ENCODE measurements at regions not wholly inside any gene's neighbourhood (a gene's known extent, or its start where the extent isn't known, plus 50 kb on each side); places are given as distances from the start of the nearest gene placed in this dataset.
"Not testable (repeated sequence)": the region's sequence is repeated elsewhere in the genome, so short reads cannot be mapped to it uniquely, and the experiment has no call there.

GRCh38 chr9:129301941-129302340 lies 123.9 kb upstream of the IER5L start:
- no peaks in the 10 kb centered on the region for H4K20me1 ChIP-seq (ENCODE audit: insufficient read depth)
- H3K4me2 ChIP-seq = no peak overlapping the region
- no peaks in the 10 kb centered on the region for H3K4me1 ChIP-seq (ENCODE audit: low read depth, poor library complexity, severe bottlenecking)
- no peak overlapping the region for H3K9ac ChIP-seq
- H3K4me3 ChIP-seq (IDR thresholded peaks at IDR 0.05; ENCODE audit: insufficient read depth, low read depth, low read length) = no peak overlapping the region
- H3K27me3 ChIP-seq (ENCODE audit: insufficient read depth, low read depth) = no peaks in the 10 kb centered on the region
- no peaks in the 10 kb centered on the region for H3K79me2 ChIP-seq (ENCODE audit: insufficient read depth, low read depth)
- H2AFZ ChIP-seq (ENCODE audit: low read depth) = no peak overlapping the region
- TF ChIP-seq CTCF (conservative IDR thresholded peaks at IDR 0.05; ENCODE audit: low read depth, low read length) = no peak
- no peaks in the 10 kb centered on the region for H3K36me3 ChIP-seq (ENCODE audit: insufficient read depth)
- no peak overlapping the region for H3K27ac ChIP-seq

- H3K9ac ChIP-seq; H2AFZ ChIP-seq (ENCODE audit: low read depth); H3K4me3 ChIP-seq (IDR thresholded peaks at IDR 0.05; ENCODE audit: insufficient read depth, low read depth, low read length); H3K4me1 ChIP-seq (ENCODE audit: low read depth, poor library complexity, severe bottlenecking); H3K4me2 ChIP-seq; H3K27me3 ChIP-seq (ENCODE audit: insufficient read depth, low read depth); H3K79me2 ChIP-seq (ENCODE audit: insufficient read depth, low read depth); H3K27ac ChIP-seq; H3K36me3 ChIP-seq (ENCODE audit: insufficient read depth); H4K20me1 ChIP-seq (ENCODE audit: insufficient read depth): not testable (repeated sequence)
Measured at GRCh38 chr9:129296195-129296594, 118.1 kb upstream of the IER5L start.

- H4K20me1 ChIP-seq (ENCODE audit: insufficient read depth) = no peaks in the 10 kb centered on the region
- no peak for TF ChIP-seq CTCF (conservative IDR thresholded peaks at IDR 0.05; ENCODE audit: low read depth, low read length)
- no peaks in the 10 kb centered on the region for H3K79me2 ChIP-seq (ENCODE audit: insufficient read depth, low read depth)
- H2AFZ ChIP-seq (ENCODE audit: low read depth) = no peak overlapping the region
- H3K36me3 ChIP-seq (ENCODE audit: insufficient read depth) = no peaks in the 10 kb centered on the region
- no peaks in the 10 kb centered on the region for H3K4me1 ChIP-seq (ENCODE audit: low read depth, poor library complexity, severe bottlenecking)
- no peaks in the 10 kb centered on the region for H3K27me3 ChIP-seq (ENCODE audit: insufficient read depth, low read depth)
- H3K9ac ChIP-seq = no peak overlapping the region
- H3K4me3 ChIP-seq (IDR thresholded peaks at IDR 0.05; ENCODE audit: insufficient read depth, low read depth, low read length) = no peak overlapping the region
- no peak overlapping the region for H3K27ac ChIP-seq
- no peak overlapping the region for H3K4me2 ChIP-seq
Measured at GRCh38 chr9:129291041-129291501, 113.0 kb upstream of the IER5L start.

DNA sequence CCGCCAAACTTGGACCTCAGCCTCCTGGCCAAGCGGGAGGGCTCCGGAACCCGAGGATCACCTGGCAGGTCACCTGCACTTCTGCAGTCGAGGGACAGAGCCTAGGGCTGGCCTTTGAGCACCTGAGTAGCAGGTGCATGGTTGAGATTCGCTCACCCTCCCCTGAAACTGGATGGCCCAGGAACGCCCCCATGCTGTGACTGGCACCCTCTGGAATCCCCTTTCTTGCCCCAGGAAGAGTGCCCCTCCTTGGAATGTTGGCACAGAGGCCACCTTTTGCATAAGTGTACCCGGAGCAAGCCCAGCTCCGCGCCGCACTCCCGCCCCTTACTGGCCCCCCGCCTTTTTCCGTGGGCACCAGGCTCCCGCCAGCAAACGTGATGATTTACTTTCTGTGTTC lies 112.5 kb upstream of the IER5L start:
- Histone ChIP-seq H3K79me2 (ENCODE audit: insufficient read depth, low read depth) (no peaks in the 10 kb centered on the region), H4K20me1 (ENCODE audit: insufficient read depth) (no peaks in the 10 kb centered on the region), H3K4me2 (no peak overlapping the region), H3K27me3 (ENCODE audit: insufficient read depth, low read depth) (no peaks in the 10 kb centered on the region), H2AFZ (ENCODE audit: low read depth) (no peak overlapping the region), H3K4me3 (IDR thresholded peaks at IDR 0.05; ENCODE audit: insufficient read depth, low read depth, low read length) (no peak overlapping the region), H3K27ac (no peak overlapping the region), H3K4me1 (ENCODE audit: low read depth, poor library complexity, severe bottlenecking) (no peaks in the 10 kb centered on the region), H3K9ac (no peak overlapping the region), H3K36me3 (ENCODE audit: insufficient read depth) (no peaks in the 10 kb centered on the region)
- TF ChIP-seq CTCF (conservative IDR thresholded peaks at IDR 0.05; ENCODE audit: low read depth, low read length) = no peak

DNA sequence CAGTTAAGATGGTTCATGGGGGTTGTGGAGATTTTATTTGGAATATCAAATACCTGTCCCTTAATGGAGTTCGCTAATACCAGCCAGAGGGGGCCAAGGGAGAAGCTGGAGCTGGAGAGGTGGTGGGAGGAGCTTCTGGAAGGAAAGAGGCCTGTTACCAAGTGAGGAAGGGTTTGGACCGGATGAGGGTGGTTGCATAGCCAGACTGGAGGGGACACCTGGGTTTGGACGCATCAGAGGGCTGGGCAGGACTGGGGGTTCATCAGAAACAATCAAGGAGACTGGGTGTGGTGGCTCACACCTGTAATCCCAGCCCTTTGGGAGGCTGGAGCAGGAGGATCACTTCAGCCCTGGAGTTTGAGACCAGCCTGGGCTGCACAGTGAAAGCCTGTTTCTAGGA lies 111.8 kb upstream of the IER5L start:
- Histone ChIP-seq H3K4me2 (no peak overlapping the region), H3K79me2 (ENCODE audit: insufficient read depth, low read depth) (no peaks in the 10 kb centered on the region), H4K20me1 (ENCODE audit: insufficient read depth) (no peaks in the 10 kb centered on the region), H3K36me3 (ENCODE audit: insufficient read depth) (no peaks in the 10 kb centered on the region), H2AFZ (ENCODE audit: low read depth) (no peak overlapping the region), H3K4me1 (ENCODE audit: low read depth, poor library complexity, severe bottlenecking) (no peaks in the 10 kb centered on the region), H3K27ac (no peak overlapping the region), H3K9ac (no peak overlapping the region), H3K4me3 (IDR thresholded peaks at IDR 0.05; ENCODE audit: insufficient read depth, low read depth, low read length) (no peak overlapping the region), H3K27me3 (ENCODE audit: insufficient read depth, low read depth) (no peaks in the 10 kb centered on the region)
- no peak for TF ChIP-seq CTCF (conservative IDR thresholded peaks at IDR 0.05; ENCODE audit: low read depth, low read length)
